Ovary (tissue), 7 donors: ENCODE measurements at regions not wholly inside any gene's neighbourhood (a gene's known extent, or its start where the extent isn't known, plus 50 kb on each side); places are given as distances from the start of the nearest gene placed in this dataset.

Experiments used
- DNase-seq, 5 donors: peaks; one replicate each; pipeline ENCODE4 v3.0.0-alpha.2; 2019 to 2020
- H3K27ac ChIP-seq, 2 donors: fragments of 200-600 bp; one replicate each; pipeline versions ENCODE4 v1.5.1 to v1.8.0; 2019 to 2022
- H3K27me3 ChIP-seq: fragments of 200-600 bp; one replicate; pipeline ENCODE4 v1.8.0; 2022
- H3K36me3 ChIP-seq: fragments of 200-600 bp; sonication (generic); one replicate; pipeline ENCODE4 v1.5.1; 2019
- H3K4me1 ChIP-seq: one replicate; pipeline ENCODE4 v1.8.1; 2013; ENCODE audit warnings: mild to moderate bottlenecking, moderate library complexity; ENCODE audit not compliant: insufficient read depth
- H3K4me3 ChIP-seq: fragments of 200-600 bp; sonication (generic); one replicate; pipeline ENCODE4 v1.5.1; 2017
- H3K9me3 ChIP-seq, 2 donors: fragments of 200-600 bp in 1 of 2; sonication (generic) in 1 of 2; one replicate each; pipeline versions ENCODE4 v1.5.1 to v1.8.1; 2013 to 2019; ENCODE audit warnings: mild to moderate bottlenecking in 1 of 2, moderate library complexity in 1 of 2
- CTCF ChIP-seq, 3 donors: fragments of 450-650 bp in 2 of 3; fragments of 200-600 bp in 1 of 3; IDR thresholded peaks; one replicate each; pipeline versions ENCODE4 v1.5.1 to v1.8.0; 2016 to 2022; ENCODE audit warnings: antibody characterized with exemption in 3 of 3, mild to moderate bottlenecking in 1 of 3
- EP300 ChIP-seq: sonication (generic); formaldehyde crosslinking; IDR thresholded peaks from one replicate; pipeline ENCODE4 v1.6.1; 2017; ENCODE audit warnings: antibody characterized with exemption
- POLR2A ChIP-seq: fragments of 450-650 bp; IDR thresholded peaks from one replicate; pipeline ENCODE4 v1.6.1; 2017; ENCODE audit warnings: antibody characterized with exemption, mild to moderate bottlenecking, moderate library complexity
- WGBS, 3 donors: extraction: QIAGEN DNeasy Blood & Tissue Kit in 1 of 3; methylation state at CpG; one replicate each; pipeline versions ENCODE4 v1.1.5 to v1.1.7; 2013 to 2017; 5-methylcytosine and 5-hydroxymethylcytosine counted together
- intact Hi-C, 4 donors: fragments of 100-400 bp; cut with DNase I; formaldehyde crosslinking; loops; one replicate each; pipeline versions ENCODE4 v1.11.0 to v1.15.1; 2022 to 2023
- donor health status: DM: no; HTN: no; CAD: no; lungs with moderate emphysema.
- donor health status: DM: no; HTN: no; CAD: no.
- donor health status: Bipolar disorder and iron deficiency.
- donor health status: DM: no; HTN: no; CAD: no.
- donor health status: DM: yes; HTN: yes; CAD: no.

GRCh38 chr2:142180820-142181533 lies 50.2 kb upstream of the LRP1B start:
- no peak for TF ChIP-seq EP300
- TF ChIP-seq CTCF (IDR thresholded peaks at IDR 0.05), result no peak
- TF ChIP-seq POLR2A, result no peak
- Histone ChIP-seq H3K27me3 (no peaks in the 10 kb centered on the region), H3K27ac (no peak overlapping the region), H3K4me3 (no peak overlapping the region), H3K36me3 (no peaks in the 10 kb centered on the region), H3K9me3 (no peaks in the 10 kb centered on the region), H3K4me1 (no peaks in the 10 kb centered on the region)
- 51 to 68% (median 61%) methylated on average over 22 of the region's 22 CpGs for WGBS, 3 donors
- no peak for DNase-seq
- intact Hi-C loops, result no loop called here
